PC-3 (cell line): ENCODE measurements at regions not wholly inside any gene's neighbourhood (a gene's known extent, or its start where the extent isn't known, plus 50 kb on each side); places are given as distances from the start of the nearest gene placed in this dataset.

ENCODE experiments used
- ATAC-seq: fragments of 200-7000 bp; cut with Tn5 transposase; 2 replicates; pipeline ENCODE4 v1.9.1; 2020; ENCODE audit warnings: mild to moderate bottlenecking, moderate library complexity
- BruUV-seq: library from RNA; stranded (reverse); fragments of 400-500 nt; replicated peaks from 2 replicates; lab custom pipeline; 2021; lab: Mats Ljungman, UMichigan
- CTCF ChIA-PET: fragments of 300-600 bp; sonication (Branson Sonifier 250); formaldehyde crosslinking; loops from one replicate; lab custom pipeline; 2022; ENCODE audit warnings: antibody characterized with exemption; lab: Charles Lee
- POLR2A ChIA-PET: fragments of 300-600 bp; sonication (Branson Sonifier 250); formaldehyde crosslinking; loops from one replicate; lab custom pipeline; 2022; ENCODE audit warnings: antibody characterized with exemption; ENCODE audit not compliant: unreplicated experiment; lab: Charles Lee
- DNase-seq: peaks from one replicate; pipeline ENCODE4 v3.0.0-alpha.2; 2015
- H2AFZ ChIP-seq: fragments of 300-600 bp; sonication (generic); 2 replicates; pipeline ENCODE4 v1.6.0; 2016; ENCODE audit warnings: antibody characterized with exemption, low read length
- H3F3A ChIP-seq: fragments of 300-600 bp; sonication (generic); one replicate; pipeline ENCODE4 v1.6.0; 2017; ENCODE audit warnings: antibody characterized with exemption, low read length, control low read depth, mild to moderate bottlenecking; ENCODE audit not compliant: unreplicated experiment
- H3K27ac ChIP-seq: fragments of 300-600 bp; sonication (generic); 2 replicates; pipeline ENCODE4 v1.5.1; 2016; ENCODE audit warnings: mild to moderate bottlenecking, low read length
- H3K27me3 ChIP-seq: fragments of 300-600 bp; sonication (generic); 2 replicates; pipeline ENCODE4 v1.6.1; 2016; ENCODE audit warnings: low read length, mixed read lengths
- H3K36me3 ChIP-seq: fragments of 300-600 bp; sonication (generic); 2 replicates; pipeline ENCODE4 v1.6.1; 2016; ENCODE audit warnings: low read depth, mixed run types, low read length, mixed read lengths
- H3K4me1 ChIP-seq: fragments of 300-600 bp; sonication (generic); 2 replicates; pipeline ENCODE4 v1.5.1; 2016; ENCODE audit warnings: low read length; ENCODE audit not compliant: insufficient read depth
- H3K4me2 ChIP-seq: fragments of 300-600 bp; sonication (generic); 2 replicates; pipeline ENCODE4 v1.6.0; 2016; ENCODE audit warnings: low read length
- H3K4me3 ChIP-seq: fragments of 300-600 bp; sonication (generic); 2 replicates; pipeline ENCODE4 v1.5.1; 2016; ENCODE audit warnings: mild to moderate bottlenecking, low read length, mixed read lengths
- H3K79me2 ChIP-seq: fragments of 300-600 bp; sonication (generic); 2 replicates; pipeline ENCODE4 v1.6.1; 2017; ENCODE audit warnings: low read length, mixed read lengths
- H3K9ac ChIP-seq: fragments of 300-600 bp; sonication (generic); 2 replicates; pipeline ENCODE4 v1.6.0; 2016; ENCODE audit warnings: mild to moderate bottlenecking, low read length
- H3K9me2 ChIP-seq: fragments of 300-600 bp; sonication (generic); replicated peaks from 2 replicates; pipeline ENCODE4 v1.6.1; 2016; ENCODE audit warnings: mixed run types, low read length, mixed read lengths
- H3K9me3 ChIP-seq: fragments of 300-600 bp; sonication (generic); 2 replicates; pipeline ENCODE4 v1.6.1; 2016; ENCODE audit warnings: low read length, mixed read lengths
- H4K20me1 ChIP-seq: fragments of 300-600 bp; sonication (generic); 2 replicates; pipeline ENCODE4 v1.6.1; 2016; ENCODE audit warnings: low read length, mixed read lengths
- EZH2 ChIP-seq: fragments of 300-600 bp; sonication (generic); IDR thresholded peaks from one replicate; pipeline ENCODE4 v1.6.1; 2017; ENCODE audit warnings: antibody characterized with exemption, mild to moderate bottlenecking, low read length; ENCODE audit not compliant: unreplicated experiment
- EZH2phosphoT487 ChIP-seq: fragments of 300-600 bp; sonication (generic); IDR thresholded peaks from 2 replicates; pipeline ENCODE4 v1.6.1; 2018; ENCODE audit warnings: mild to moderate bottlenecking, antibody characterized with exemption, low read length, borderline replicate concordance
- intact Hi-C: fragments of 100-400 bp; cut with micrococcal nuclease; formaldehyde crosslinking; loops from 2 replicates; pipeline ENCODE4 v1.9.0; 2023
- TF ChIP-seq, protein P1 (sequence below): fragments of 300-600 bp; sonication (generic); conservative IDR thresholded peaks from 2 replicates; pipeline ENCODE4 v1.5.1; 2017; ENCODE audit warnings: antibody characterized with exemption, low read depth, mild to moderate bottlenecking, low read length

DNA sequence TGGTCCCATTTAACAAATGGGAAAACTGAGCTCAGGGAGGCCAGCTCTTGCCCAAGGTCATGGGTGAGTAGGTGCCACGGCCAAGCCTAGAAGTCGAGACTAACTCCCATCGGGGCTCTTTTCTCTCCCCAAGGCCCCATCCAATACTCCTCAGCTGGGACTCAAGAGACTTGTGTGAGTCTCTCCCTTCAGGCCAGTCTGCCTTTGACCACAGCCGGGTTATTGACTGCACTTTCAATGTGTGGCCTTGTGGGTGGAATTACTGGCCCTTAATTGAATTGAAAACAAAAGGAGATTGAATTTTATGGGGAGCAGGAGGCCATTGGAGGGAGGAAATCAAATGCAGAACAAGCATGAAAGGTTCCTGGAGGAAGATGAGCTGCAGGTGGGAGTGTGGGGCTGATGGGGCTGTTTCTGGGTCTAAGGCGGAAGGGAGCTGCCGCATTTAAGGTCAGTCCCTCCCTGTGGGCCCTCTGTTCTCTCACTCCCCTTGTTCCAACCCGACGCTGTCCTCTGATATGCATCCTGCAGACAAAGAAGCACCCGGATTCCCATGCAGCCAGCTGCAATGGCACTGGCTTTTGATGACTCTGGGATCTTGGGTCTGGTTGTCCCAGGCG, 552.8 kb downstream of the MIAT start:
- no peaks in the 10 kb centered on the region for H3K79me2 ChIP-seq
- no peak overlapping the region for H3K4me2 ChIP-seq
- no peak overlapping the region for H2AFZ ChIP-seq
- no peak overlapping the region for H3K9ac ChIP-seq
- H3K4me3 ChIP-seq, result no peak overlapping the region
- no peaks in the 10 kb centered on the region for H3K9me3 ChIP-seq
- no peak for ATAC-seq
- H4K20me1 ChIP-seq, result no peaks in the 10 kb centered on the region
- peaks cover 16% of the 10 kb centered on the region; the same call in 1 of the 2 replicates for H3K27me3 ChIP-seq
- intact Hi-C loops, result no loop called here
- no peak for TF ChIP-seq EZH2phosphoT487
- TF ChIP-seq, protein P1, sequence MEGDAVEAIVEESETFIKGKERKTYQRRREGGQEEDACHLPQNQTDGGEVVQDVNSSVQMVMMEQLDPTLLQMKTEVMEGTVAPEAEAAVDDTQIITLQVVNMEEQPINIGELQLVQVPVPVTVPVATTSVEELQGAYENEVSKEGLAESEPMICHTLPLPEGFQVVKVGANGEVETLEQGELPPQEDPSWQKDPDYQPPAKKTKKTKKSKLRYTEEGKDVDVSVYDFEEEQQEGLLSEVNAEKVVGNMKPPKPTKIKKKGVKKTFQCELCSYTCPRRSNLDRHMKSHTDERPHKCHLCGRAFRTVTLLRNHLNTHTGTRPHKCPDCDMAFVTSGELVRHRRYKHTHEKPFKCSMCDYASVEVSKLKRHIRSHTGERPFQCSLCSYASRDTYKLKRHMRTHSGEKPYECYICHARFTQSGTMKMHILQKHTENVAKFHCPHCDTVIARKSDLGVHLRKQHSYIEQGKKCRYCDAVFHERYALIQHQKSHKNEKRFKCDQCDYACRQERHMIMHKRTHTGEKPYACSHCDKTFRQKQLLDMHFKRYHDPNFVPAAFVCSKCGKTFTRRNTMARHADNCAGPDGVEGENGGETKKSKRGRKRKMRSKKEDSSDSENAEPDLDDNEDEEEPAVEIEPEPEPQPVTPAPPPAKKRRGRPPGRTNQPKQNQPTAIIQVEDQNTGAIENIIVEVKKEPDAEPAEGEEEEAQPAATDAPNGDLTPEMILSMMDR, result no peak
- TF ChIP-seq EZH2, result no peak
- ChIA-PET POLR2A (no interaction called here), CTCF (no interaction called here)
- DNase-seq, result no peak
- no TSS peak for BruUV-seq
- H3K36me3 ChIP-seq, result no peaks in the 10 kb centered on the region
- no peaks in the 10 kb centered on the region for H3F3A ChIP-seq
- no peak overlapping the region for H3K27ac ChIP-seq
- H3K9me2 ChIP-seq, result no peaks in the 10 kb centered on the region
- no peaks in the 10 kb centered on the region for H3K4me1 ChIP-seq

DNA sequence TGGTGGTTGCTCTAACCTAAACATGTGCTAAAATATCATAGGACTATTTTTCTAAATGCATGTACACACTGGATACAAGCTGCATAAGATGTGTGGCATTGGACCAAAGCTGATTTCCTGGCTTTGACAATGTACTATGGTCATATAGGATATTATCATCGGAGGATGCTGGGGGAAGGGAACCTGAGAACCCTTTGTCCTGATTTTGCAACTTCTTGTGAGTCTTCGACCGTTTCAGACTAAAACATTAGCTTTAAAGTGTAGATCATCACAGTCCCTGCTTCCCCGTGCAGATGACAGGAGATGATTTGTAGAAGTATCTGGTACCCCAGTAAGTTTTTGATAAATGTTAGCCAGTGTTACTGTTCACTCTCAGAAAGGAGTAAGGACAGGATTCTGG, 554.7 kb downstream of the MIAT start:
- CTCF ChIA-PET, result no interaction called here
- Histone ChIP-seq H3K9ac (no peak overlapping the region), H3K4me2 (no peak overlapping the region)

More for the DNA sequence above, 554.7 kb downstream of the MIAT start:
- ATAC-seq (no peak), DNase-seq (no peak)
- Histone ChIP-seq H3K27ac (no peak overlapping the region), H3K36me3 (no peaks in the 10 kb centered on the region), H3F3A (no peaks in the 10 kb centered on the region), H3K79me2 (no peaks in the 10 kb centered on the region), H4K20me1 (no peaks in the 10 kb centered on the region), H3K9me3 (no peaks in the 10 kb centered on the region), H3K9me2 (no peaks in the 10 kb centered on the region), H3K4me1 (no peaks in the 10 kb centered on the region), H3K4me3 (no peak overlapping the region), H3K27me3 (peaks cover 12% of the 10 kb centered on the region; the same call in 1 of the 2 replicates), H2AFZ (no peak overlapping the region)
- BruUV-seq, result no TSS peak
- POLR2A ChIA-PET, result no interaction called here
- intact Hi-C loops, result no loop called here
- TF ChIP-seq, protein P1, result no peak
- TF ChIP-seq EZH2 (no peak), EZH2phosphoT487 (no peak)
